KMS-11 (cell line): ENCODE measurements at regions not wholly inside any gene's neighbourhood (a gene's known extent, or its start where the extent isn't known, plus 50 kb on each side); places are given as distances from the start of the nearest gene placed in this dataset.

Source experiments
- H2AFZ ChIP-seq: fragments of 200-600 bp; sonication (generic); 2 replicates; pipeline ENCODE4 v1.6.1; 2016; ENCODE audit warnings: antibody characterized with exemption, mixed run types, low read depth
- H3K27ac ChIP-seq: fragments of 200-600 bp; sonication (generic); 2 replicates; pipeline ENCODE4 v1.6.1; 2016; ENCODE audit warnings: mild to moderate bottlenecking, mixed run types
- H3K27me3 ChIP-seq: fragments of 200-600 bp; sonication (generic); 2 replicates; pipeline ENCODE4 v1.6.1; 2017; ENCODE audit warnings: mild to moderate bottlenecking, low read depth, mixed run types, moderate library complexity; ENCODE audit not compliant: insufficient read depth
- H3K36me3 ChIP-seq: fragments of 200-600 bp; sonication (generic); 2 replicates; pipeline ENCODE4 v1.6.1; 2017; ENCODE audit warnings: mild to moderate bottlenecking, mixed run types; ENCODE audit not compliant: insufficient read depth
- H3K4me1 ChIP-seq: fragments of 200-600 bp; sonication (generic); 2 replicates; pipeline ENCODE4 v1.6.1; 2016; ENCODE audit warnings: mild to moderate bottlenecking, low read depth, mixed run types; ENCODE audit not compliant: poor library complexity, severe bottlenecking
- H3K4me2 ChIP-seq: fragments of 200-600 bp; sonication (generic); 2 replicates; pipeline ENCODE4 v1.7.0; 2016; ENCODE audit warnings: mild to moderate bottlenecking, mixed run types
- H3K4me3 ChIP-seq: fragments of 200-600 bp; sonication (generic); IDR thresholded peaks from 2 replicates; pipeline ENCODE4 v1.6.1; 2017; ENCODE audit warnings: low read depth, low read length, mixed read lengths; ENCODE audit not compliant: insufficient read depth
- H3K79me2 ChIP-seq: fragments of 200-600 bp; sonication (generic); 2 replicates; pipeline ENCODE4 v1.6.1; 2016; ENCODE audit warnings: low read depth, mixed run types; ENCODE audit not compliant: insufficient read depth
- H3K9ac ChIP-seq: fragments of 200-600 bp; sonication (generic); 2 replicates; pipeline ENCODE4 v1.6.1; 2016; ENCODE audit warnings: mild to moderate bottlenecking, mixed run types
- H4K20me1 ChIP-seq: fragments of 200-600 bp; sonication (generic); 2 replicates; pipeline ENCODE4 v1.6.1; 2016; ENCODE audit warnings: mild to moderate bottlenecking, mixed run types; ENCODE audit not compliant: insufficient read depth
- TF ChIP-seq, protein P1 (sequence below): fragments of 200-600 bp; sonication (generic); conservative IDR thresholded peaks from 2 replicates; pipeline ENCODE4 v1.6.1; 2017; ENCODE audit warnings: low read depth, mild to moderate bottlenecking, antibody characterized with exemption, low read length, moderate library complexity, mixed read lengths

DNA sequence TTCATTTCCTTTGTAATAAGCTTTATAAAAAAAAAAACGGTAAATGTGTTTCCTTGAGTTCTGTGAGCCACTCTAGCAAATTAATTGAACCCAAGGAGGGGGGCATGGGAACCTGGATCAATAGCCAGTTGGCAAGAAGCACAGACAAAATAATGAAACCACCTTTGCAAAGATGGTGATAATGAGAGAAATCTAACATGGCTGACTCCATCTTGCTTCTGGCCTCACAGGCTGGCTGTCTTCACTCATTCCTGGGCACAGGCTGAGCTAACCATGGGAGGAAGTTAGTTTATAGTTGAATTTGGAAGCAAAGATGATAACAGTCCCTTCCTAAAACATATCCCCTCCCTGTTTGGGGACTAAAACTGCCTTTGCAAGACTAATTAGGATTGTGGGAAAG, 95.1 kb downstream of the B3GNT2 start:
- TF ChIP-seq, protein P1, sequence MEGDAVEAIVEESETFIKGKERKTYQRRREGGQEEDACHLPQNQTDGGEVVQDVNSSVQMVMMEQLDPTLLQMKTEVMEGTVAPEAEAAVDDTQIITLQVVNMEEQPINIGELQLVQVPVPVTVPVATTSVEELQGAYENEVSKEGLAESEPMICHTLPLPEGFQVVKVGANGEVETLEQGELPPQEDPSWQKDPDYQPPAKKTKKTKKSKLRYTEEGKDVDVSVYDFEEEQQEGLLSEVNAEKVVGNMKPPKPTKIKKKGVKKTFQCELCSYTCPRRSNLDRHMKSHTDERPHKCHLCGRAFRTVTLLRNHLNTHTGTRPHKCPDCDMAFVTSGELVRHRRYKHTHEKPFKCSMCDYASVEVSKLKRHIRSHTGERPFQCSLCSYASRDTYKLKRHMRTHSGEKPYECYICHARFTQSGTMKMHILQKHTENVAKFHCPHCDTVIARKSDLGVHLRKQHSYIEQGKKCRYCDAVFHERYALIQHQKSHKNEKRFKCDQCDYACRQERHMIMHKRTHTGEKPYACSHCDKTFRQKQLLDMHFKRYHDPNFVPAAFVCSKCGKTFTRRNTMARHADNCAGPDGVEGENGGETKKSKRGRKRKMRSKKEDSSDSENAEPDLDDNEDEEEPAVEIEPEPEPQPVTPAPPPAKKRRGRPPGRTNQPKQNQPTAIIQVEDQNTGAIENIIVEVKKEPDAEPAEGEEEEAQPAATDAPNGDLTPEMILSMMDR = no peak
- Histone ChIP-seq H3K27ac (no peak overlapping the region), H2AFZ (no peak overlapping the region), H3K79me2 (no peaks in the 10 kb centered on the region), H3K9ac (no peak overlapping the region), H3K4me3 (no peak overlapping the region), H3K4me1 (peaks cover 46% of the 10 kb centered on the region), H4K20me1 (no peaks in the 10 kb centered on the region), H3K27me3 (no peaks in the 10 kb centered on the region; the same call in 1 of the 2 replicates), H3K36me3 (no peaks in the 10 kb centered on the region), H3K4me2 (no peak overlapping the region)

DNA sequence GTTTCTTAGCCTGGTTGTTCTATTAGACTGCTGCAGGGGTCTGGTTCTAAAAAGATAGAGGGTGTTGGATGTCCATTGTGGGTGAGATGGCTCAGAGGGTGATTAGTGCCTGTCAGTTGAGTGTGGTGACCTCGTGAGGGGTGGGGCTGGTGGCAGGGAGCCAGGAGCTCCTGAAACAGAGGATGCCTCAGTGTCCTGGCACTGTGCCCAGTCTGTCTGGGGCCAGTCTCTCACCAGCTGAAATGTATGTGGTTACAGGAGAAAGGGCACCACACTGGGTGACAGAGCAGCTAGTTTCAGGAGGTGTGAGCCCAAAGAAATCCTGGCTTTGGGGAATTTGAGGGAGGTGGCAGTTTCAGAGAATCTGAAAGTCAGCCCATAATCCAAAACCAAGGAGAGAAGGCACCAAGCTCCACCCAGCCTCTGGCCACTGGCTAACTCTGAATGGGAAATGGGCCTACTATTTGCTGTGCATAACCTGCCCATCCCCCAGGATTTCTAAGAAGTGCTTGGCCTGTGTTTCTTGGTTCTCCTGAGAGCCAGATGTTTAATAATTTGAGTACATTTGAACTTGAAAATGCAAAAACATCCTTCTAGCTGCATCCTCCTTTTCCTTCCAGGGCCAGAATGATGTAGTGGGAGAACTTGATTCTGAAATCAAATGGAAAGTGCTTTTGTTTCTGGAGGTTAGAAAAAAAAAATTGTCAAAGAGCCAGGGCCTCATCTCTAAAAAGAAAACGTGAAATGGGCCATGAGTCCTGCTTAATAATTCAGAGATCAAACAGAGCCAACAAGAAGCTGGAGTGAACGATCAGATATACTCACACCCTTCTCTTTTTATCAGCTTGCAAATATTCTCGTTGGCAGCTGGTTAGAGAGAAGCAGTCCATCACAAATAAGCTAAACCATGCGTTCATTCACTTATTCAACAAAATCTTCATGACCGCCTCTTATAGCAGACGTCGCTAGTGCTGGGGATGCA, 92.3 kb downstream of the B3GNT2 start:
- H3K79me2 ChIP-seq = no peaks in the 10 kb centered on the region
- no peak overlapping the region for H3K4me3 ChIP-seq
- no peak overlapping the region for H3K9ac ChIP-seq
- no peaks in the 10 kb centered on the region; the same call in 1 of the 2 replicates for H3K27me3 ChIP-seq
- H2AFZ ChIP-seq = no peak overlapping the region
- H3K4me2 ChIP-seq = peak overlapping the region; percentile 62
- no peaks in the 10 kb centered on the region for H4K20me1 ChIP-seq
- H3K36me3 ChIP-seq = no peaks in the 10 kb centered on the region
- peaks cover 46% of the 10 kb centered on the region for H3K4me1 ChIP-seq
- peak overlapping the region; percentile 32; the same call in 1 of the 2 replicates for H3K27ac ChIP-seq
- TF ChIP-seq, protein P1 = no peak

DNA sequence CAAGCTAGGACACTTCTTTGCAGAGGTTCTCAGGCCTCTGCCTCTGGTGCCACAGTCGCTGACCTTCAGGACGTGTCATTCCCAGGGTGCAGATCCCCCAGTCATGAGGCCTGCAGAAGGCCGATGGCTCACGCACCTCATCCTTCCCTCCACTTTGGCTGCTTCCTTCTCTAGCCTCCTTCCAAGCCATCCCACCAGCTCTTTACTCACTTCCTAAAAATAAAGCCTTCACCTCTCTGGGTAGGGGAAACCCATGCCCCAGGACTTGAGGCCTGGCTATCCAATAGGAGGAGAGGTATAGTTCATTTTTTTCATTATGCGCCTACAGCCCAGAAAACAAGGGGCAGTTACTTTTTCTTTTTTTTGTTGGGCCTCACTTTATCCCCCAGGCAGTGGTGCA, 91.4 kb downstream of the B3GNT2 start:
- Histone ChIP-seq H3K4me3 (no peak overlapping the region), H3K79me2 (no peaks in the 10 kb centered on the region), H3K4me2 (peak overlapping the region; percentile 62), H3K9ac (no peak overlapping the region), H3K4me1 (peaks cover 41% of the 10 kb centered on the region), H2AFZ (no peak overlapping the region), H3K36me3 (no peaks in the 10 kb centered on the region), H4K20me1 (no peaks in the 10 kb centered on the region), H3K27ac (no peak overlapping the region), H3K27me3 (no peaks in the 10 kb centered on the region; the same call in 1 of the 2 replicates)
- TF ChIP-seq, protein P1 = no peak

DNA sequence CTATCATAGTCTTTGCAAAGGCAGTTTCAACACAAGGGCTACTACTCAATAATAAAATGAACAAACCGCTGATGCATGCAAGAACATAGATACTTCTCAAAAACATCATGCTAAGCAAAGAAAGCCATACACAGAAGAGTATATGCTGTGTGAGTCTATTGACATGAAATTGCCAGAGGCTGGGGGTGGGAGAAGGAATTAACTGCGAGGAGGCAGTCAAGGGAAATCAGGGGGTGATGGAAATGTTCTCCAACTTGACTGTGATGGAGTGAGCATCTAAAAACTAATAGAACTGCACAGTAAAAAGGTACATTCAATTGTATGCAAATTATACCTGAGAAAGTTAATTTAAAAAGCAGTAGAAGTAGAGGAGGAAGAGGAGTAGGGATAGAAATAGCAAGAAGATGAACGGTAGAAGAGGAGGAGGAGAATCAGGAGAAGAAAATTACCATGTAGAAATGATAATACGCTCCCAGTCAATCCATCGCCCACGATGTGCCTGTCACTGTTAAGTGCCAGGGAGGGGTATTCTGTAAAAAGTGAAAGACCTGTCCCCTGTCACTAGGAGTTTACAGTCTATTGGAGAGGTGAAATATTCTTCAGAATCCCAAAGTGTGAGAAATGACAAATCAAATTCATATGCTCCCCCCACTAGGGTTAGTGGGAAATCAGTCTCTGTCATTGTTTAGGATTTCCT, 90.3 kb downstream of the B3GNT2 start:
- Histone ChIP-seq H3K4me3 (no peak overlapping the region), H4K20me1 (no peaks in the 10 kb centered on the region), H3K79me2 (no peaks in the 10 kb centered on the region), H3K36me3 (no peaks in the 10 kb centered on the region), H3K27me3 (no peaks in the 10 kb centered on the region), H3K4me2 (no peak overlapping the region), H3K9ac (no peak overlapping the region), H2AFZ (no peak overlapping the region), H3K27ac (no peak overlapping the region), H3K4me1 (peaks cover 31% of the 10 kb centered on the region)
- TF ChIP-seq, protein P1 = no peak
